HS-27A (cell line): ENCODE measurements at regions not wholly inside any gene's neighbourhood (a gene's known extent, or its start where the extent isn't known, plus 50 kb on each side); places are given as distances from the start of the nearest gene placed in this dataset.
"Not testable (repeated sequence)": the region's sequence is repeated elsewhere in the genome, so short reads cannot be mapped to it uniquely, and the experiment has no call there.

Source experiments
- DNase-seq: peaks from one replicate; pipeline ENCODE4 v3.0.0-alpha.2; 2012; ENCODE audit warnings: low read depth, missing footprints

DNA sequence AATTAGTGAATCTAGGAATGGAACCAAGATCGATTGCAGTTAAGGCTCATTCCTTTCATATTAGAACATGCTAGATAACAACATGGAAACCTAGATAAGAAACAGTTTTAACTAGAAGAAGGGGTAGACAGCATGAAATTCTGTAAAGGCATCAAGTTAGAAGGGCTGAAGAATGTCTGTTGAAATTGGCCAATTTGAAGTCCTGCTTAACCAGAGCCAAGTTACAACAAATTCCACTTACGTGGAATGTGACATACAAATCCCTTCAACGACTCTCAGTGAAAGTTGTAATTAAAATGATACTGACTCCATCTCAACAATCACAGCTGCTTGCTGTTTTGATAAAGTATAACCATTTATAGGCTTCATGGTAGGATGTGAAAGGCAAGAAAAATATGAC, 1065.7 kb downstream of the DNAJB9 start:
- no peak for DNase-seq

DNA sequence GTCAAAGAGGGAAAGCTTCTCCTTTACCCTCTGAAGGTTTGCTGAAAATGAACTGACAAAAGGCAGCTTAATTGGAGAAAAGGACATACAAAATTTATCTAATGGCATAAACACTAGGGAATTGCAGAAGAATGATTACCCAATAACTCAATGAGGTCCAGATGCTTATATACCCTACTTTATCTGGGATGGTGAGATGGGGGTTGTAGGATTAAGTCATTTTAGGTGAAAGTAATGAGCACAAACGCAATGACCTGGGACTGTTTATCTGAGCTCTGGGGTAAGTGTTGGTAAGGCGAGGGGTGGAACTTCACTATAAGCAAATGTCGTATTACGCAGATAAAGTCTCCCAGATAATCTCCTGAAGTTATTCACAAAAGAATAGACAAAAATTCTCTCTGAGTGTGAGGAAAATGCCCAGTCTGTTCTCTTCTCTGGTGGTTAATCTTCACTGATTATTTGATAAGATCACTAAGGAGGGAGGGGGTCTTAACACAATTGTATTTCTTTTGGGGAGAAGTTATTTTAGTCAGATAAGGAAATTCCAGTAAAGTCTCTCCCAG, 1067.8 kb downstream of the DNAJB9 start:
- no peak for DNase-seq

DNA sequence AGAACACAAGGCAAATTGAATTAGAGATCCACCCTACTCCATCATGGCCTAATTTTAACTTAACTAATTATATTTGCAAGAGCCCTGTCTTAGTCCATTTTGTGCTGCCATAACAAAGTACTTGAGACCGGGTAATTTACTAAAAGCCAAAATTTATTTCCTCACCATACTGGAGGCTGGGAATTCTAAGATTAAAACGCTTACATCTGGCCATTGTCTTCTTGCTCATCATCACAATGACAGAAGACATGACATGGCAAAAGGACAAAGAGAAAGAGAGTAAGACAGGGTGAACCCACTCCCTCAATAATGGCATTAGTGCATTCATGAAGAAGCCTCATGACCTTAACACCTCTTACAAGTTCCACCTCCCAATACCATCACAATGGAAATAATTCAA, 1068.6 kb downstream of the DNAJB9 start:
- DNase-seq = no peak

DNA sequence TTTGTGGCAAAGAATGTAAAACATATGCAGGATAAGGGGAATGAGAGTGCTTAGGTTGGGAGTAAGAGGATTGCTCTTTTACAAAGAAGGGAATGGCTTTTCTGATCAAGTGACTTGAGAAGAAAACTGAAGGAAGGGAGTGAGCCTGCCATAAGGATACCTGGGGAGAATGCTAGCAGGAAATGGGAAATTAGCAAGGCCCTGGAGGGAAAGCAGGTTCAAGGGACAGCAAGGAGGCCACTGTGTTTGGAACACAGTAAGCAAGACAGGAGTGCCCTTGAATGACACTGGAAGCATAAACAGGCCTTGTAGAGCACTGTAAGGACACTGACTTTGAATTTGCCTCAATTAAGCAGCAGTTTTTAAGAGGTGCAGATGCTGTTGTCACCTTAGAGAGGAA, 1069.9 kb downstream of the DNAJB9 start:
- no peak for DNase-seq

DNA sequence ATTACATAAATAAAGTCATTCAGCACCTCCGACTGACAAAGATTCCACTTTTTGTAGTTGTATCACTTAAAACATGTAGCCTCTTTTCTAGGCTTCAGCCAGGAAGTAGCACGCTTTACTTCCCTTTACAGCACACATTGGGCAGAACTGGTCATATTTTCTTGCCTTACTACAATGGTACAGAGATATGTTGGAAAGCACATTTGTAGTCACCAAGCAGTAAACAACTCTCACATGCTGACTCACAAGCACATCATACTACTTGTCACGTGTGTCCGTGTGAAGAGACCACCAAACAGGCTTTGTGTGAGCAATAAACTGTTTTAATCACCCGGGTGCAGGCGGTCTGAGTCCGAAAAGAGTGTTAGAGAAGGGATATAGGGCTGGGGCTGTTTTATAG, 1071.8 kb downstream of the DNAJB9 start:
- no peak for DNase-seq

DNA sequence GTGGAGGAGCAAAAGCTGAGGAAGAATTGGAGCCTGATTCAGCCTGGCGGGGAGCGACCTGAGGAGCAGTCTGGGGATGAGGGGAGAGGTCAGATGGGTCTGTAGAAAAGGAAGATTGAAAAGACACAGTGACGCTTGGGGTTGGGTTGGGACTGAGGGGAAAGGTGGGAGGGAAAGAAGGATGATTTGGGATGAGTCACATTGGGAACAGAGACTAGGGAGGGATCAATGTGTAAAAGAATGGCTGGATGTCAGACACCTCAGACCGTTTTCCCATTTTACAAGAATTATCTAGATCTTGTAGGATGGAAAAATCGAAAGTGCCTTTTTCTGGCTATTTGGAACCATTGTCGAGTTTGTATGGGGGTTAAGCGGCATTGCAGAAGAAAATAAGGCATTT, 1076.5 kb downstream of the DNAJB9 start:
- no peak for DNase-seq

DNA sequence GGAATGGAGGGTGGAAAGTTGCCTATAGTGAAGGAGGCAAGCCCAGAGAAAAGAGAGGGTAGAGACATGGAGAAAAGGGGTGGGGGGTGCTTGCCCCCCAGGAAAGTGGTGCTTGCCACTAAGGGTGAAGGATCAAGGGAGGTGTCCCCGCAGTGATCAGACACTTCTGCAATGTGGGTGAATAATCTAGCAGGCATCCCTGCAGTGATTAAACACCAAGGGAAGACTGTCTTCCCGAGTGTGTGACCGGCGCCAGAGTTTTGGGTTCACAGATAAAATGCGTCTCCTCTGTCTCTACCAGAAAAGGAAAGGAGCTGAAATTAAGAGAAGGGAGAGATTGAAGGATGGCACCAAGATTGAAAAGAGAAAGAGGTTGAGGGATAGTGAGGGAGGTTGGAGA, 1076.9 kb downstream of the DNAJB9 start:
- not testable (repeated sequence) for DNase-seq

DNA sequence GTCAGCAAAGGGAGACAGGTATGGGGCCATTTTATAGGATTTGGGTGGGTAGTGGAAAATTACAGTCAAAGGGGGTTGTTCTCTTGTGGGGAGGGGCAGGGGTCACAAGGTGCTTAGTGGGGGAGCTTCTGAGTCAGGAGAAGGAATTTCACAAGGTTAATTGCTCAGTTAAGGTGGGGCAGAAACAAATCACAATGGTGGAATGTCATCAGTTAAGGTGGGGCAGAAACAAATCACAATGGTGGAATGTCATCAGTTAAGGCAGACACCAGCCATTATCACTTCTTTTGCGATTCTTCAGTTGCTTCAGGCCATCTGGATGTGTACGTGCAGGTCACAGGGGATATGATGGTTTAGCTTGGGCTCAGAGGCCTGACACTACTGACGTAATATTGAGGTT, 1077.6 kb downstream of the DNAJB9 start:
- not testable (repeated sequence) for DNase-seq

DNA sequence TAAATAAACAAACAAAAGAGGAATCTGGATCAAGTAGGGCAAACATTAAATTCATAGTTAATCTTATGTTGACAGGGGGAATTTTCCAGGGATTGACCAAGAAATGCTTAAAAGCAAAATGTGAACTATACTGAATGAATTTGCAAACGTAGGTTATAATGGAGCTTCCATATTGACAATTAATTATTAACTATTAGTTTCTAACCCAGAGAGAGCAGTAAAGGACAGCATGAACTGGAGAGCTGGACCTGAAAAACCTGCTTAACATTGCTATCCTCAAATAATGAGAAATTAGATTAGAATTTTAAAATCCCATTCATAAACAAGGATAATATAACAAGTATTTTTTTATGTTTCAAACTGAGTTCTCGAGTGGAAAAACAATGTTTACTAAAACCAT, 1089.6 kb downstream of the DNAJB9 start:
- DNase-seq = no peak

DNA sequence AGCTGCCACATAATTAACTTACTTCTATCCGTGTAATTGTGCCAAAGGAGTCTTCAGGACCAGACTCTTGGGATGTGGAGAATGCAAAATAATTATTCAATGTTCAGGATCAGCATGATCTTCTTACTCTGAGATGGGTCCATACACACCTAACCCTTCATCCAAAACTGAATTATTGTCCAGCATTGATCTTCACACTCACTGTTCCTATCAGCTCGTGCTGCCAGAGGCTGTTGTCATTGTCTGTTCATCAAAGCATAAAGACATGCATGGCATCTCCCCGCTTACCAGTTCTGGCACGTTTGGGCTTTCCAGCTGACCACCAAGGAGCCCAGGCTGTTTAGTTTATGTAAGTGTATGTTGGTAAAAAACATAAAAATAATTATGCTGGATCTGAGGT, 1090.7 kb downstream of the DNAJB9 start:
- DNase-seq = no peak

DNA sequence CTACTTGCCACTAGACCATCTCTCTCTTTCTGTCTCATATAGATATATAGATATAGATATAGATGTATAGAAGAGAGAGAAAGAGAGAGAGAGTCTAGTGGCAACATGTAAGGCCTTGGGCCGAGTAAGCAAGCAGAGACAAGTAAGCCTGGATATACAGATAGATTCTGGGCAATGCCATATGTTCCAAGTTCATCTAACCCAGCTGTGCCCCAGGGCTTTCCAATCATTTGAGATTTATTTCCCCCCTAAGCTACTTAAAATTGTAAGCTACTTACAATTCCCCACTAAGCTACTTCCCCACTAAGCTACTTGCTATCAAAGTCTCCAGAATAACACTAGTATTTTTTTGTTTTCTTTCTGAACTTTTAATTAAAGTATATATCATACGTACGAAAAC, 1094.1 kb downstream of the DNAJB9 start:
- no peak for DNase-seq

DNA sequence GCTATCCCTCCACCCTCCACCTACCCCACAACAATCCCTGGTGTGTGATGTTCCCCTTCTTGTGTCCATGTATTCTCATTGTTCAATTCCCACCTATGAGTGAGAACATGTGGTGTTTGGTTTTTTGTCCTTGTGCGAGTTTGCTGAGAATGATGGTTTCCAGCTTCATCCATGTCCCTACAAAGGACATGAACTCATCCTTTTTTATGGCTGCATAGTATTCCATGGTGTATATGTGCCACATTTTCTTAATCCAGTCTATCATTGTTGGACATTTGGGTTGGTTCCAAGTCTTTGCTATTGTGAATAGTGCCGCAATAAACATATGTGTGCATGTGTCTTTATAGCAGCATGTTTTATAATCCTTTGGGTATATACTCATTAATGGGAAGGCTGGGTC, 1117.6 kb downstream of the DNAJB9 start:
- not testable (repeated sequence) for DNase-seq

DNA sequence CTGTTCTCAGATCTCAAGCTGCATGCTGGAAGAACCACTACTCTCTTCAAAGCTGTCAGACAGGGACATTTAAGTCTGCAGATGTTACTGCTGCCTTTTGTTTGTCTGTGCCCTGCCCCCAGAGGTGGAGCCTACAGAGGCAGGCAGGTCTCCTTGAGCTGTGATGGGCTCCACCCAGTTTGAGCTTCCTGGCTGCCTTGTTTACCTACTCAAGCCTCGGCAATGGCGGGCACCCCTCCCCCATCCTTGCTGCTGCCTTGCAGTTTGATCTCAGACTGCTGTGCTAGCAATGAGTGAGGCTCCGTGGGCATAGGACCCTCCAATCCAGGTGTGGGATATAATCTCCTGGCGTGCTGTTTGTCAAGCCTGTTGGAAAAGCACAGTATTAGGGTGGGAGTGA, 1122.9 kb downstream of the DNAJB9 start:
- not testable (repeated sequence) for DNase-seq

DNA sequence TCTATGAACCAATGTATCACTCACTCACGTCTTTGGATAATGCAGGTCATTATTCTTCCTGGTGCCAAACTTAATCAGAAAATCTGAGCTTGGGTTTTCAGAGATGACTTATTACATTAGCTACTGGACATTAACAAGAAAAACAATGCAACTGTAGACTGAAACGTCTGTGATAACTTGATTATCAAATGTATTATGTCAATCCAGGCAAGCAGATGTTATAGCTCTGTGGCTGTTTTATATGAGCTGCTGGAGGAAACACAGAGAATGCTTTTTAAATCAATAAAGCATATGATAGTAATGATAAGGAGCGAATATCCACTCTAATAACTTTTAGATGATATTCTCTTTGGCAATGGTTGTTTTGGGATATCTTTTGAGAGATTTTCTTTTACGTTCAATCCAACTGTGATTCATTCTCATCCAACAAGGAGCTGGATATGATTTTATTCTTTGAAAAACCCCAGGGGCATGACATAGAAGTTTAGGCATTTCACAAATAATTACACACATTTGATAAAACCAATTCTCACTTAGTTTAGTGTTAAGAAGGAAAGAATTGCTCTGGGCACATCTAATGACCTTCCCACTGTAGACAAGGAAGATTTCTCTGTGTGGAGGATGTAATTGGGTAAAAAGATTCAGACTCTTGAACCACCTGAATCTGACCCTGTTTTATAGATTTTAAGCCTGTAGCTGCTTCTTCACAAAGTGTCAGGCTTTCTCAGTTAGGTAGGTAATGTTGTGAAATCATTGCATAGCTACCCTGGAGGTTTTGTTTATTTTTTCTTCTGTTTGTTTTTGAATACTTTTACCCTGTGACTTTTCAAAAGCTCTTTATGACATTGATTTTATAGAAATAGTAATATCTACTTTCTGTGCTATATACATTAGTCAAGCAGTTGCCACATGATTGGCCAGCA, 1124.7 kb downstream of the DNAJB9 start:
- no peak for DNase-seq

DNA sequence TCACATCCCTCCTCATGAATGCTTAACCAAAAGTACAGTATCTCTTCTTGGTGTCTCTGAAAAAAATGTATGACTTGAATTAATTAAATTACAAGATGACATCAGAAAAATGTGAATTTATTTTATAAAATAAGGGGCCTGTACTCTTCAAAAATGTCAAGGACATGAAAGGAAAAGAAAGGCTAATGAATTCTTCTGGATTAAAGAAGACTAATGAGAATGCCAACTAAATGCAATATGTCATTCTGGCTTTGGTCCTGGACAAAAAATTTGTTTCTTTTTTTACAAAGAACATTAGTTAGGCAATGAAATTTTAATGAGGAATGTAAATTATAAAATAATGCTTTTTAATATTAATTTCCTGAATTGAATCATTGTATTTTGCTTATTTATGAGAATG, 1125.7 kb downstream of the DNAJB9 start:
- no peak for DNase-seq

DNA sequence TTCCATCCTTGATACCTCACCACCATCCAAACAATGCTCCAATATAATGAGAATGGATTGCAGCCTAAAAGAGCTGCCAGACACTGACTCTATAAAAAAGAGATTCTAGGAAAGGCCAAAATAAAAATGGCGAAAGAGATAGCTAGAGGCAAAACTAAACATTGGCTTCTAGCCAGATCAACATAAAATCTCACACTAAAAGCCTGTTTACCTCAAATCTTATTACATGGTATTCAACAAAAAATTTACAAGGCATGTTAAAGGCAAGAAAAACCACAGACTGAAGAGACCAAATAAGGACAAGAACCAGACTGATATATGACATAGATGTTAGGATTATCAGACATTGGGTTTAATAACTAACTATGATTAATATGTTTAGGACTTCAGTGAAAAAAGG, 1127.0 kb downstream of the DNAJB9 start:
- no peak for DNase-seq

DNA sequence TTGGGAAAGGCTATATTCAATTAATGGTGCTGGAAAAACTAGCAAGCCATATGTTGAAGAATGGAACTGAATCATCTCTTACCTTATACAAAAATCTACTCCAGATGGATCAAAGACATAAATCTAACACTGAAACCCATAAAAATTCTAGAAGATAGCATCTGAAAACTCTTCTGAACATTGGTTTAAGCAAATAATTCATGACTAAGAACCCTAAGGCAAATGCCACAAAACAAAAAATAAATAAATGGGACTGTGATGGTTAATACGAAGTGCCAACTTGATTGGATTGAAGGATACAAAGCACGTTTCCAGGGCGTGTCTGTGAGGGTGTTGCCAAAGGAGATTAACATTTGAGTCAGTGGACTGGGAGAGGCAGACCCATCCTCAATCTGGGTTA, 1130.0 kb downstream of the DNAJB9 start:
- DNase-seq = no peak

DNA sequence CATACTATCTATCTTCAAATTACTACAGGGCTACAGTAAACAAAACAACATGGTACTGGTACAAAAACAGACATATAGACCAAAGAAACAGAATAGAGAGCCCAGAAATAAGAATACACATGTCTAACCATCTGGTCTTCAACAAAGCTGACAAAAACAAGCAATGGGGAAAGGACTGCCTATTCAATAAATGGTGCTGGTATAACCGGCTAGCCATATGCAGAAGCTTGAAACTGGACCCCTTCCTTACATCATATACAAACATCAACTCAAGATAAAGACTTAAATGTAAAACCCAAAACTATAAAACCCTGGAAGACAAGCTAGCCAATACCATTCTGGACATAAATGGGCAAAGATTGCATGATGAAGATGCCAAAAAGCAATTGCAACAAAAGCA, 1143.7 kb downstream of the DNAJB9 start:
- DNase-seq = no peak

DNA sequence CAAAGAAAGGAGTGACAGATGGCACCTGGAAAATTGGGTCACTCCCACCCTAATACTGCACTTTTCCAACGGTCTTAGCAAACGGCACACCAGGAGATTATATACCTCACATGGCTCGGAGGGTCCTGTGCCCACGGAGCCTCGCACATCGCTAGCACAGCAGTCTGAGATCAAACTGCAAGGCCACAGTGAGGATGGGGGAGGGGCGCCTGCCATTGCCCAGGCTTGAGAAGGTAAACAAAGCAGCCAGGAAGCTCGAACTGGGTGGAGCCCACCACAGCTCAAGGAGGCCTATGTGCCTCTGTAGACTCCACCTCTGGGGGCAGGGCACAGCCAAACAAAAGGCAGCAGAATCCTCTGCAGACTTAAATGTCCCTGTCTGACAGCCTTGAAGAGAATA, 1149.7 kb downstream of the DNAJB9 start:
- DNase-seq = not testable (repeated sequence)

DNA sequence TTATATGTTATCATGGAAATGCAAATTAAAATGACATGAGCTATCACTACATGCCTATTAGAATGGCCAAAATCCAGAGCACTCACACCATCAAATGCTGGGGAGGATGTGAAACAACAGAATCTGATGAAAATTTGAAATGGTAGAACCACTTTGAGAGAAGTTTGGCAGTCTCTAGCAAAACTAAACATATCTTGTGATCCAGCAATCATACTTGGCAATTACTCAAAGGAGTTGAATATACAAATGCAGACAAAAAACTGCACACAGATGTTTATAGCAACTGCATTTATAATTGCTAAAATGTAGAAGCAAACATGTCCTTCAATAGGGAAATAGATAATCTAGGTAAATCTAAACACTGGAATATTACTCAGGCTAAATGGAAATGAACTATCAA, 1164.9 kb downstream of the DNAJB9 start:
- DNase-seq = no peak

DNA sequence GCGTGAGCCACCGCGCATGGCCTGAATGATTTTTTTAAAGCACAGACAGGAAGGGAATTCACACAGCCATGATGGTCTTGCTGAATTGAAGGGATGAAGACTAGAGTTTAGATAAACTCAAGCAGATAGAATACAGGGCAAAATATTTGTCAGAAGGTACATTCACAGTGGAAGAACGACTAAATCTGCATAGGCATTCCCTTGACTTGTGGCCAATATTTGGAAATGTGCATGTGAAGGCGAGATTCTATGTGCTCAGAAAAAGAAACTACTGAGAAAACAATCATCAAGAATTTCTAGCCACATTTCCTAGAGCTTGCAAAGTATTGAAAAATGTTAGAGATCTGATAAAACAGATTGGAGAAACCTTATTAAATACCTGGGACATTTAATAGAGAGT, 1166.2 kb downstream of the DNAJB9 start:
- no peak for DNase-seq

DNA sequence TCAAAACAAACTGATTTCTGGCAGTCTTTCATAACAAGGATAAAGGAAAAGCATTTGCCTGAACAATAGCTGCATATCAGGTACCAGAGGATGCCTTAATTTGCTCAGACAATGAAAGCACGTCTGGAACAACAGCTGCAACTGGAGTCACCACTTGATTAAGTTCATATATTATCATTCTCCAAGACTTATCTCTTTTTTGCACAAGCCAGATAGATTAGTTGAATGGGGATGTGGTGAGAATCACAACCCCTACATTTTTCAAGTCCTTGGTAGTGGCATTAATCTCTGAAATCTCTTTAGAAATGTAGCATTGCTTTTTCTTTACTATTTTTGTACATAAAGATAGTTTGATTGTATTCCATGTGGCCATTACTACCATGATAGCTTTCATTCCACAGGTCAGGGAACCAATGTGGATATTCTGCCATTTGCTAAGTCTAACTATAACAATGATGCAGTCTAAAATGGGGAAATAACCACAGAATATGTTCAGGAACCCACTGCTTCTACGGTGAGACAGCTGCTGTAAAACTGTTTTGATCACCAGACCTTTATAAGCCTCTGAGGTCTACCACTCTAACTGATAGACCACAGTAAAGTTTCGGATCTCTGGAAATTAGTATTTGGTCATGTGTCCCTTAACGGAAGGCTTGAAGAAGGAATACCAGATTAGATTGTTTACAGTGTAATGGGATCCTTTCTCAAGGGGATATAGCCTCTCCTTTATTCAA, 1176.2 kb downstream of the DNAJB9 start:
- DNase-seq = no peak

DNA sequence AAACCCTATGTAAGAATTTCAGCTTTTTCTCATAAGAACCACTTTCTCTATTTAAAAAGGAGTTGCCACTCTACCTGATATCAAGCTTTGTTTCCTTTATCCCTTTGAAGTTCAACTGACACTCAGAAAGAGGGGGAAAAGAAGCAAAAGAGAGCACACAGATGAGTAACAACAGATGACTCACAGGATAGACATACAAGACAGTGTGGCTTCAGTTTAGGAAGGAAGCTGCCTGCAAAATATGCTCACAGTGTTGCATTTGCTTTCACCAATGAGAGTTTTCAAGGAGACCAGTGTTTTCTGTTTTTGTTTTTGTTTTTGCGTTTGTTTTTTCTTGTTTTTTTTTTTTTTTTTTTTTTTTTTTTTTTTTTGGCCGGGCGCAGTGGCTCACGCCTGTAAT, 1181.6 kb downstream of the DNAJB9 start:
- no peak for DNase-seq
